AG04450 (cell line): ENCODE measurements at regions not wholly inside any gene's neighbourhood (a gene's known extent, or its start where the extent isn't known, plus 50 kb on each side); places are given as distances from the start of the nearest gene placed in this dataset.

Source experiments
- CTCF ChIA-PET: fragments of 300-600, 350-600 bp; formaldehyde crosslinking; extraction: SDS; loops from one replicate; lab custom pipeline; 2022; ENCODE audit warnings: antibody characterized with exemption, inconsistent platforms; lab: Charles Lee
- POLR2A ChIA-PET: fragments of 350-600 bp; formaldehyde crosslinking; extraction: SDS; loops from one replicate; lab custom pipeline; 2021; ENCODE audit warnings: antibody characterized with exemption, inconsistent platforms; lab: Yijun Ruan, JAX
- DNase-seq: peaks from one replicate; pipeline ENCODE4 v3.0.0-alpha.2; 2011; ENCODE audit warnings: low read depth, low spot score
- H3K27ac ChIP-seq: one replicate; pipeline ENCODE4 v1.5.1; 2012; ENCODE audit warnings: low read depth, low read length, control low read depth
- H3K27me3 ChIP-seq: one replicate; pipeline ENCODE4 v1.6.0; 2012; ENCODE audit warnings: low read length; ENCODE audit not compliant: control insufficient read depth, insufficient read depth
- H3K4me3 ChIP-seq: 2 replicates; pipeline ENCODE4 v1.5.1; 2011; ENCODE audit warnings: mild to moderate bottlenecking, low read depth, low read length, control low read depth
- H3K9me3 ChIP-seq: 2 replicates; pipeline ENCODE4 v1.5.1; 2012; ENCODE audit warnings: low read length; ENCODE audit not compliant: control insufficient read depth, insufficient read depth
- TF ChIP-seq, protein P1 (sequence below): IDR thresholded peaks from 2 replicates; pipeline ENCODE4 v1.5.1; 2011; ENCODE audit warnings: low read depth, low read length, control low read depth, inconsistent platforms

DNA sequence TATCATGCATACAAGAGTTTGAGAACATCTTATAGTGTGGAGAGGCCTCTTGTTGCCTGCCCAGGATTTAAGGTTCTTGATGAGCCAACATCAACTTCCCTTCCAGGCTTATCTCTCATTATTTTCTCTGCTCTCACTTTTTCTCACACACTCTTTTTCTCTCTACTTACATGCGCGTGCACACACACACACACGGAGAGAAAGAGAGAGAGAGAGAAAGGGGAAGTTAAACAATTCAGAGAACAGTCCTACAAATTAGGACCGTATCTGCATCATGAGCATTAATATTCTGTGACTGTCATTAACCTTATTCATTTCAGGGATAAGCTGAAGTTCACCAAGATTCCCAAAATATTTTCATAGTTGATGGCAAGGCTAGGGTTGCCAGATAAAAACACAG is 269.0 kb downstream of the ZNF621 start:
- no peak overlapping the region for H3K27ac ChIP-seq
- H3K9me3 ChIP-seq = no peaks in the 10 kb centered on the region
- CTCF ChIA-PET = no interaction called here
- no peak for DNase-seq
- POLR2A ChIA-PET = no interaction called here
- H3K27me3 ChIP-seq = no peaks in the 10 kb centered on the region
- TF ChIP-seq, protein P1, sequence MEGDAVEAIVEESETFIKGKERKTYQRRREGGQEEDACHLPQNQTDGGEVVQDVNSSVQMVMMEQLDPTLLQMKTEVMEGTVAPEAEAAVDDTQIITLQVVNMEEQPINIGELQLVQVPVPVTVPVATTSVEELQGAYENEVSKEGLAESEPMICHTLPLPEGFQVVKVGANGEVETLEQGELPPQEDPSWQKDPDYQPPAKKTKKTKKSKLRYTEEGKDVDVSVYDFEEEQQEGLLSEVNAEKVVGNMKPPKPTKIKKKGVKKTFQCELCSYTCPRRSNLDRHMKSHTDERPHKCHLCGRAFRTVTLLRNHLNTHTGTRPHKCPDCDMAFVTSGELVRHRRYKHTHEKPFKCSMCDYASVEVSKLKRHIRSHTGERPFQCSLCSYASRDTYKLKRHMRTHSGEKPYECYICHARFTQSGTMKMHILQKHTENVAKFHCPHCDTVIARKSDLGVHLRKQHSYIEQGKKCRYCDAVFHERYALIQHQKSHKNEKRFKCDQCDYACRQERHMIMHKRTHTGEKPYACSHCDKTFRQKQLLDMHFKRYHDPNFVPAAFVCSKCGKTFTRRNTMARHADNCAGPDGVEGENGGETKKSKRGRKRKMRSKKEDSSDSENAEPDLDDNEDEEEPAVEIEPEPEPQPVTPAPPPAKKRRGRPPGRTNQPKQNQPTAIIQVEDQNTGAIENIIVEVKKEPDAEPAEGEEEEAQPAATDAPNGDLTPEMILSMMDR = no peak
- H3K4me3 ChIP-seq = no peak overlapping the region

DNA sequence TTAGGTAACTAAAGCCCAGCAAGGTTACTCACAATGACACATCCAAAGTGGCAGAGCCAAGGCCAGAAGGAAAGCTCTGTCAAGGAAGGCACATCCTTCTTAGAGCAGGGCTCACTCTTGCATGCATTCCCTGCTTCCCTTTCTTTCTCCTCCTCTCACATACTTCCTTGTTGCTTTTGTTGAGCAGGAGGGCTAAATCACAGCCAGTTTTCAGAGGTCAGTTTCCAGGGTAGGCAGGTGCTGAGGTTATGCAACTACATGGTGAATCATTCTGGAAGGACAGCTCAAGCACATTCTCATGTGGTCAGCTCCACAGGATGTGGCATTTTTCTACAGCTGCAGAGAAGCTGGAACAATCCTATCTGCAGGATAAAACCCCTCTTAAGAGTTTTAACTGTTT is 275.6 kb downstream of the ZNF621 start:
- ChIA-PET POLR2A (no interaction called here), CTCF (no interaction called here)
- H3K27me3 ChIP-seq = no peaks in the 10 kb centered on the region
- H3K27ac ChIP-seq = no peak overlapping the region
- no peaks in the 10 kb centered on the region for H3K9me3 ChIP-seq
- no peak overlapping the region for H3K4me3 ChIP-seq
- peak; percentile 3 for DNase-seq
- TF ChIP-seq, protein P1 = no peak

DNA sequence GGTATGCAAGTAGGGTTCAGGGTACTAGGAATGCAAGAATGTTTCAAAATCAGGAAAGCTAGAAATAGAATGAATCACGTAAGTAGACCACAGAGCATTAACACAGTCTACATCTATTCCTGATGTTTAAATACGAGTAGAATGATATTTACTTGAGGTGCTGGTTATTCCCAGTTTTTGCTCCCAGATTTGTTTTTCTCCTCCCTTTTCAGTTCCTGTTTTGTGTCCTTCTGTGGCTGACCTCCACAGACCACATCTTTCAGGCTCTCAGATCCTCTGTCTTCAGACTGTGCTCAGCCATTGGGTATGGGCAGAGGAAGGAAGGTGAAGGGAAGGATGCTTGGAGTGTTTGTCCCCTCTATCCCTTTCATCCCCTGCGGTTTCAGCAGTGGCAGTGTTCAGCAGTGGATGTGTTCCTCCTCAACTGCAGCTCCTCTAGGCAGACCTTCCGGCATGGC is 276.6 kb downstream of the ZNF621 start:
- POLR2A ChIA-PET = no interaction called here
- H3K27me3 ChIP-seq = no peaks in the 10 kb centered on the region
- TF ChIP-seq, protein P1 = no peak
- H3K9me3 ChIP-seq = no peaks in the 10 kb centered on the region
- no peak overlapping the region for H3K27ac ChIP-seq
- CTCF ChIA-PET = no interaction called here
- DNase-seq = no peak
- H3K4me3 ChIP-seq = no peak overlapping the region

DNA sequence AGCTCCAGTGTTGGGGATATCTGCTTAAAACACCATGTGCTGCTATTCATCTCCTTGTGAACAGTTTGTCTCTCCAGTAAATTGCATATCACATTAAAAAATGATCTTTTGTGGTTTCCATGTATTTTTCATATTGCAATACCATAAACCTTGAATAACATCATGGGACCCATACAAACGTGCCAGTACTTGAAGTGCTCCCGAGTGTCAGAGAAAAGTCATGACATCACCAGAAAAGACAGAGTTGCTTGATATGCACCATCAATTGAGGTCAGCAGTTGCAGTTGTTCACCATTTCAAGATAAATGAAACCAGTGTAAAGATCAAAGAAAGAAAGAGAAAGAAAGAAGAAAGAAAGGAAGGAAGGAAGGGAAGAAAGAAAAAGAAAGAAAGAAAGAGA is 278.6 kb downstream of the ZNF621 start:
- ChIA-PET POLR2A (no interaction called here), CTCF (no interaction called here)

DNA sequence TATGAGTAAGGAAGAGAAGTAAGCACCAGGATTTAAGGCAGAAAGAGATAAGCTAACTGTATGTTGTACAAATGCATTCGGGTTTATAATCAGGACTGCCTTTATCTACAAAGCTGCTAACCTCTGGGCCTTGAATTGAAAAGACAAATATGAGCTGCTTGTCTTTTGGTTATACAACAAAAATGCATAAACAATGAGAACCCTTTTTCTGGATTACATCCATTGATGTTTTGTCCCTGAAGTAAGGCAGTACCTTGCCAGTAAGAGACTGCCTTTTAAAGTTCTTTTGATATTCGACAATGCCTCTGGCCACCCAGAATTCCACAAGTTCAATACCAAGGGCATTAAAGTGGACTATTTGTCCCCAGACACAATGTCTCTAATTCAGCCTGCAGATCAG is 280.7 kb downstream of the ZNF621 start:
- H3K27me3 ChIP-seq = no peaks in the 10 kb centered on the region
- DNase-seq = no peak
- no peak overlapping the region for H3K4me3 ChIP-seq
- no peaks in the 10 kb centered on the region for H3K9me3 ChIP-seq
- ChIA-PET POLR2A (no interaction called here), CTCF (no interaction called here)
- H3K27ac ChIP-seq = no peak overlapping the region
- TF ChIP-seq, protein P1 = no peak

More for the DNA sequence above, 278.6 kb downstream of the ZNF621 start:
- TF ChIP-seq, protein P1 = no peak
- no peaks in the 10 kb centered on the region for H3K9me3 ChIP-seq
- no peak overlapping the region for H3K4me3 ChIP-seq
- no peaks in the 10 kb centered on the region for H3K27me3 ChIP-seq
- DNase-seq = no peak
- no peak overlapping the region for H3K27ac ChIP-seq
